ENCODE measurements at regions not wholly inside any gene's neighbourhood (a gene's known extent, or its start where the extent isn't known, plus 50 kb on each side); places are given as distances from the start of the nearest gene placed in this dataset.

- TF ChIP-seq CTCF (optimal IDR thresholded peaks at IDR 0.05 in 1 of 3, IDR thresholded peaks at IDR 0.05 in 1 of 3, conservative IDR thresholded peaks at IDR 0.05 in 1 of 3; ENCODE audit: extremely low read depth in 1 of 3, insufficient read depth in 2 of 3, low read length in 3 of 3) (no peak), EZH2 (IDR thresholded peaks at IDR 0.05; ENCODE audit: low read length) (no peak)
Observed at GRCh38 chr4:62271107-62271506, 1071.0 kb downstream of the ADGRL3 start.

All from keratinocyte (primary cell).